Liver (tissue), 8 donors: ENCODE measurements at regions not wholly inside any gene's neighbourhood (a gene's known extent, or its start where the extent isn't known, plus 50 kb on each side); places are given as distances from the start of the nearest gene placed in this dataset.

Experiments
- DNase-seq: peaks from one replicate; pipeline ENCODE4 v3.0.0-alpha.2; 2017; ENCODE audit warnings: low spot score
- H3K27ac ChIP-seq, 2 donors: one replicate each; pipeline ENCODE4 v1.7.0; 2013; ENCODE audit warnings: inconsistent platforms in 2 of 2, low read length in 2 of 2, control low read depth in 1 of 2, low read depth in 1 of 2, mild to moderate bottlenecking in 1 of 2
- H3K27me3 ChIP-seq, 4 donors: one replicate each; pipeline versions ENCODE4 v1.6.1 to v1.7.0; 2013; ENCODE audit warnings: low read length in 3 of 4, inconsistent platforms in 1 of 4, mild to moderate bottlenecking in 1 of 4, moderate library complexity in 1 of 4; ENCODE audit not compliant: control insufficient read depth in 4 of 4, insufficient read depth in 4 of 4
- H3K36me3 ChIP-seq, 4 donors: one replicate each; pipeline versions ENCODE4 v1.6.1 to v1.7.0; 2013; ENCODE audit warnings: low read length in 3 of 4, mild to moderate bottlenecking in 3 of 4, low read depth in 1 of 4, moderate library complexity in 1 of 4; ENCODE audit not compliant: control insufficient read depth in 4 of 4, insufficient read depth in 3 of 4
- H3K4me1 ChIP-seq, 4 donors: one replicate each; pipeline versions ENCODE4 v1.6.1 to v1.7.0; 2013; ENCODE audit warnings: low read length in 3 of 4, mild to moderate bottlenecking in 3 of 4, moderate library complexity in 1 of 4; ENCODE audit not compliant: control insufficient read depth in 4 of 4, insufficient read depth in 4 of 4
- H3K4me3 ChIP-seq, 3 donors: one replicate each; pipeline versions ENCODE4 v1.6.1 to v1.7.0; 2013; ENCODE audit warnings: low read length in 3 of 3, control low read depth in 1 of 3, low read depth in 1 of 3, mild to moderate bottlenecking in 1 of 3
- H3K9ac ChIP-seq, 2 donors: one replicate each; pipeline ENCODE4 v1.7.0; 2013; ENCODE audit warnings: low read length in 2 of 2, mild to moderate bottlenecking in 2 of 2, moderate library complexity in 2 of 2, control low read depth in 1 of 2, low read depth in 1 of 2
- H3K9me3 ChIP-seq, 4 donors: one replicate each; pipeline versions ENCODE4 v1.6.1 to v1.7.0; 2013; ENCODE audit warnings: low read length in 3 of 4; ENCODE audit not compliant: control insufficient read depth in 4 of 4
- ATF3 ChIP-seq: IDR thresholded peaks from 2 replicates; pipeline ENCODE4 v1.6.1; 2016; ENCODE audit warnings: antibody characterized with exemption
- CTCF ChIP-seq: fragments of 150-350 bp; IDR thresholded peaks from 2 replicates; pipeline ENCODE4 v1.5.1; 2017; ENCODE audit warnings: improper control_type of control experiment, low read depth, low read length; ENCODE audit not compliant: missing input control
- EGR1 ChIP-seq, 2 donors: IDR thresholded peaks; 2 replicates each; pipeline ENCODE4 v1.6.1; 2016 to 2018; ENCODE audit warnings: antibody characterized with exemption in 2 of 2, low read depth in 2 of 2
- FOXA1 ChIP-seq: IDR thresholded peaks from 2 replicates; pipeline ENCODE4 v1.6.1; 2016; ENCODE audit warnings: antibody characterized with exemption
- FOXA2 ChIP-seq: IDR thresholded peaks from 2 replicates; pipeline ENCODE4 v1.6.1; 2016; ENCODE audit warnings: antibody characterized with exemption
- GABPA ChIP-seq, 2 donors: IDR thresholded peaks in 1 of 2; conservative IDR thresholded peaks in 1 of 2; 2 replicates each; pipeline ENCODE4 v1.6.1; 2016; ENCODE audit warnings: antibody characterized with exemption in 2 of 2, mild to moderate bottlenecking in 1 of 2, moderate library complexity in 1 of 2
- HNF4A ChIP-seq, 2 donors: conservative IDR thresholded peaks; 2 replicates each; pipeline ENCODE4 v1.6.1; 2016; ENCODE audit warnings: antibody characterized with exemption in 2 of 2, mild to moderate bottlenecking in 2 of 2
- HNF4G ChIP-seq: IDR thresholded peaks from 2 replicates; pipeline ENCODE4 v1.6.1; 2016; ENCODE audit warnings: antibody characterized with exemption
- JUND ChIP-seq, 2 donors: IDR thresholded peaks; 2 replicates each; pipeline ENCODE4 v1.6.1; 2016; ENCODE audit warnings: antibody characterized with exemption in 2 of 2
- MAX ChIP-seq: IDR thresholded peaks from 2 replicates; pipeline ENCODE4 v1.6.1; 2016; ENCODE audit warnings: antibody characterized with exemption
- NR2F2 ChIP-seq: IDR thresholded peaks from 2 replicates; pipeline ENCODE4 v1.6.1; 2016; ENCODE audit warnings: antibody characterized with exemption
- RAD21 ChIP-seq, 2 donors: IDR thresholded peaks; 2 replicates each; pipeline ENCODE4 v1.6.1; 2016; ENCODE audit warnings: antibody characterized with exemption in 2 of 2, mild to moderate bottlenecking in 2 of 2
- REST ChIP-seq: IDR thresholded peaks from 2 replicates; pipeline ENCODE4 v1.6.1; 2016; ENCODE audit warnings: antibody characterized with exemption, mild to moderate bottlenecking
- RXRA ChIP-seq, 2 donors: IDR thresholded peaks; 2 replicates each; pipeline ENCODE4 v1.6.1; 2017 to 2018; ENCODE audit warnings: antibody characterized with exemption in 2 of 2, mild to moderate bottlenecking in 1 of 2
- SP1 ChIP-seq: IDR thresholded peaks from 2 replicates; pipeline ENCODE4 v1.6.1; 2018; ENCODE audit warnings: antibody characterized with exemption, mild to moderate bottlenecking
- TAF1 ChIP-seq: conservative IDR thresholded peaks from 2 replicates; pipeline ENCODE4 v1.6.1; 2016; ENCODE audit warnings: antibody characterized with exemption, mild to moderate bottlenecking
- YY1 ChIP-seq: IDR thresholded peaks from 2 replicates; pipeline ENCODE4 v1.6.1; 2016; ENCODE audit warnings: antibody characterized with exemption, mild to moderate bottlenecking
- ZBTB33 ChIP-seq: IDR thresholded peaks from 2 replicates; pipeline ENCODE4 v1.6.1; 2016; ENCODE audit warnings: antibody characterized with exemption
- WGBS: extraction: QIAGEN DNeasy Blood & Tissue Kit; methylation state at CpG from one replicate; pipeline ENCODE4 v1.1.7; 2013; 5-methylcytosine and 5-hydroxymethylcytosine counted together
- donor health status: healthy.
- donor health status: healthy.
- donor health status: healthy.
- donor health status: healthy.
- donor health status: healthy.

GRCh38 chr6:40819182-40819834, 219.7 kb downstream of the UNC5CL start:
- H3K36me3 ChIP-seq, result no peaks in the 10 kb centered on the region
- H3K4me3 ChIP-seq, result no peak overlapping the region
- H3K9ac ChIP-seq, result no peak overlapping the region
- whole genome bisulfite sequencing, result 60% methylated on average over 9 of the region's 9 CpGs
- TF ChIP-seq TAF1 (no peak), YY1 (peak; percentile 87), GABPA (IDR thresholded peaks at IDR 0.05 in 1 of 2, conservative IDR thresholded peaks at IDR 0.05 in 1 of 2) (no peak), NR2F2 (no peak), JUND (IDR thresholded peaks at IDR 0.05) (peak; percentile 51 to 88), REST (no peak), HNF4G (no peak), SP1 (no peak), ATF3 (peak; percentile 71), FOXA1 (no peak), FOXA2 (no peak), EGR1 (IDR thresholded peaks at IDR 0.05; ENCODE audit: low read depth in 2 of 2) (peak; percentile 48 to 53), MAX (no peak), HNF4A (conservative IDR thresholded peaks at IDR 0.05) (peak; percentile 18 to 54), CTCF (no peak), ZBTB33 (no peak), RAD21 (IDR thresholded peaks at IDR 0.05) (no peak), RXRA (IDR thresholded peaks at IDR 0.05) (peak; percentile 13 to 62)
- H3K27me3 ChIP-seq, result no peaks in the 10 kb centered on the region
- H3K4me1 ChIP-seq, result peaks cover 0 to 5% (median 1%) of the 10 kb centered on the region in 4 donors
- no peak for DNase-seq
- H3K27ac ChIP-seq, result no peak overlapping the region
- H3K9me3 ChIP-seq, result no peaks in the 10 kb centered on the region
